DMS 273 treated with DMSO at 0.1 percent for 48 hours (cell line): ENCODE measurements at regions not wholly inside any gene's neighbourhood (a gene's known extent, or its start where the extent isn't known, plus 50 kb on each side); places are given as distances from the start of the nearest gene placed in this dataset.

ENCODE experiments used
- DNase-seq: peaks from one replicate; lab custom pipeline; 2025; lab: John Stamatoyannopoulos, UW

GRCh38 chr7:36006636-36007229 is 146.3 kb upstream of the EEPD1 start:
- peak; percentile 5 for DNase-seq

DNA sequence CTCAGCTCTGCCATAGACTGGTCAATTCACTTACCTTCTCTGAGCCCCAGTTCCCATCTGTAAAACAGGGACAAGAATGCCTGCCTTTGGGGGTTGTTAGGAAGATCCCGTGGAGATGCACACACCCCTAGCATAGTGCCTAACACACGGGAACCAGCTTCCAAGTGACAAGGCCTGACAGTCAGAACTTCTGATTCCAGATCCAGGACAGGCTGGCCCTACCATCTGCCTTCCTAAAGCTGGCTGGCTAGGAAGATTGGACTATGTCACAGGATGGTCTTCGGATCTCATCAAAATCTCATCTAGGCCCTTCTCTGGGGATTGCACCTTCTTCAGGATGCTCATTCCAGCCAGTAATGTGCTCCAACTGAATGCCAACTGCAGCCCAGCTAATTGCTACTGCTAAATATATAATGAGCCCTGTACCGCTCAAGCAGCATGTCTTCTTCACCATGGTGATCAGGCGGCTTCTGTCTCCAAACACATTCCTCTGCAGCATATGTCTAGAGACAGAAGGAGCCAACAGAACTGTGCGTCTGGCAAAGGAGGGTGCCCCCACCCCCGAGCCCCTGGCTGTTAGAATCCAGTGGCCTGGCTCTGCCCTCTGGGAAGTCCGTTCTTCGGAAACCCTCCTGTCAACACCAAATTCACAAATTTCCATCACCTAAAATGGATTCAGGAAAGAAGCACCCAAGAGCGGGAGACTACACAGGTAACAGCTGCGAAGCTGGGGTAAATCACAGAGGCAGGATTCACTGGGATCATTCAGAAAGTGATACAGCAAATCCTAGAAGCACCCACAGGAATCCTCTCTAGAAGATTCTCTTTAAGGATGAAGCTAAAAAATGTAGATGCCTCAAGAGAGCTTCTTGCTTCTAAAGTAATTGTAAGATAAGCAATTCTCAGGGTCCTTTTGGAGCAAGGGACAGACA is 142.1 kb upstream of the EEPD1 start:
- peak; percentile 64 for DNase-seq

GRCh38 chr7:36011588-36011965 is 141.5 kb upstream of the EEPD1 start:
- no peak for DNase-seq

GRCh38 chr7:36013246-36014014 is 139.6 kb upstream of the EEPD1 start:
- DNase-seq, result no peak

- no peak for DNase-seq
Measured at GRCh38 chr7:36014961-36015360, 138.1 kb upstream of the EEPD1 start.

GRCh38 chr7:36015733-36016132 is 137.3 kb upstream of the EEPD1 start:
- no peak for DNase-seq

GRCh38 chr7:36016648-36017047 is 136.4 kb upstream of the EEPD1 start:
- DNase-seq, result no peak

GRCh38 chr7:36017111-36017510 is 135.9 kb upstream of the EEPD1 start:
- DNase-seq, result no peak

- DNase-seq, result no peak
Measured at GRCh38 chr7:36018816-36019484, 134.1 kb upstream of the EEPD1 start.

- no peak for DNase-seq
Measured at GRCh38 chr7:36019538-36019937, 133.5 kb upstream of the EEPD1 start.

- no peak for DNase-seq
Measured at GRCh38 chr7:36019980-36020379, 133.1 kb upstream of the EEPD1 start.

GRCh38 chr7:36021367-36021766 is 131.7 kb upstream of the EEPD1 start:
- peak; percentile 11 for DNase-seq

- DNase-seq, result no peak
Measured at GRCh38 chr7:36021917-36022550, 131.0 kb upstream of the EEPD1 start.

GRCh38 chr7:36023033-36023560 is 130.0 kb upstream of the EEPD1 start:
- no peak for DNase-seq

DNA sequence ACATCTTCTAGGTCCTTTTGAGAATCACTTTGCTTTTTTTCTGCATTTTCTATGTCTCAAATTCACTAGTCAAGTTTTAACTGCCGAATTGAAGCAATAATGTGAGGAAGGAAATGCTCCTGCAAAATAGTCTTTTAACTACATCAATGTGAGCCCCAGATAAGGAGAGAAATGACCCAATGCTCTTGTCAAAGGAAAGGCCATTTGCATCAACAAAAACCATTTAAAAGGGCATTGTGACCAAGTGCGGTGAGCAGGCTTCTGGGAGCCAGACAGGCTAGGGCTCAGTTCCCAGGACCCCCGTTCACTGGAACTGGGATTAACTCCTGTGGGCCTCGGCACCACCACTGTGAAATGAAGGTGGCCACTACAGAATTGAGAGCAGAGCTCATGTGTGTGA is 127.9 kb upstream of the EEPD1 start:
- DNase-seq, result no peak

GRCh38 chr7:36029311-36029710 is 123.7 kb upstream of the EEPD1 start:
- no peak for DNase-seq

DNA sequence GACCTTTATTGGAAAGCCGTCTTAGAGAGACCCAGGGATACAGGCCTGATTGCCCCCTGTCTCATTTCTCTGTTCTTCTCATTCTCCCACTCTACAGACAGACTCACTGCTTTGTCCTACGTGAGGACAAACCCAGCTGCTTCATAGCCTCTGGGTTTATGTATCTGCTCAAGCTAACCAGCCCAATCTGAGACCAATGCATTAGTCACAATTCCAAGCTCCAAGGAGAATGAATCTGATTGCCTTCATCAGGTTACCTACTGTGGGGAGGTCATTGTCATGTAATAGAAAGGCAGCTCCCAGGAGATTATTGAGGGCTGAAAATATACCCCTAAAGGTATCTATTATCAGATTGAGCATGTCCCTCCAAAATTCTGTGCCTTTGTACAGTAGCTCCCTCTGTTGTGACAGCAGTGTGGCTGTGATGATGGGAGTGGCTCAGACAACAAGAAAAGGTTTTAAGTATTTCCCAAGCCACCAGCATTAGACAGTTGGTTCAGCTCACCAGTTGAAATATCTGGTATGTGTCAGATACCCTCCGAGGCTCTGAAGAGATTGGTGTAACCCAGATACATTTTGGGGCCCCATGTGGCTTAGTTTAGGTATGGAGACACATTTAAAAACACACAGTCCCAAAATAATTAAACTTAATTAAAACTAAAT is 123.1 kb upstream of the EEPD1 start:
- no peak for DNase-seq

GRCh38 chr7:36032361-36032818 is 120.7 kb upstream of the EEPD1 start:
- no peak for DNase-seq

DNA sequence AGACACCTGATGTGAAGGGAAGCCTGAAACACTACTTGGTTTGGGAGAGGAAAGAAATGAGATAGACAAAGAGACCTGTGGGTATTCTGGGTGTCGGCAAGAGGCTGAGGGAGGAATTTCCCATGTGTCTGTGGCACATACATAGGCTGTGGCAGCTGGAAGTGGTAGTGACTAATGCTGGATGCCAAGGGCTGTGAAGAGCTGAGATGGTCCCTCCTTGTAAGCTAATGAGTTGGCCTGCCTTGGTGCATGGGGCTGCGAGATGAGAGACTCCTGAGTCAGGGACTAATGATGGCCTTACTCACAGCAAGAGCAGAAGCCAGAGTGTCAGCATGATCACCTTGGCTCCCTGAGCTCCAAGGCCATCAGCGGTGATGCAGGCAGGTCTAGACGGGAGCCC is 119.0 kb upstream of the EEPD1 start:
- no peak for DNase-seq

GRCh38 chr7:36035186-36035585 is 117.9 kb upstream of the EEPD1 start:
- no peak for DNase-seq

GRCh38 chr7:36036590-36036989 is 116.5 kb upstream of the EEPD1 start:
- no peak for DNase-seq
